IMR-90 (cell line): ENCODE measurements at regions not wholly inside any gene's neighbourhood (a gene's known extent, or its start where the extent isn't known, plus 50 kb on each side); places are given as distances from the start of the nearest gene placed in this dataset.

Experiments
- ATAC-seq: fragments of 200-7000 bp; cut with Tn5 transposase; 2 replicates; pipeline ENCODE4 v1.9.1; 2020; ENCODE audit warnings: low read depth, mild to moderate bottlenecking, moderate library complexity
- BruUV-seq: library from RNA; stranded (reverse); fragments of 400-500 nt; replicated peaks from 2 replicates; lab custom pipeline; 2021; lab: Mats Ljungman, UMichigan
- CTCF ChIA-PET: fragments of 300-600 bp; formaldehyde crosslinking; extraction: SDS; loops from one replicate; lab custom pipeline; 2021; ENCODE audit warnings: antibody characterized with exemption; lab: Yijun Ruan, JAX
- POLR2A ChIA-PET: fragments of 300-600 bp; sonication (Branson Sonifier 250); formaldehyde crosslinking; loops from one replicate; lab custom pipeline; 2022; ENCODE audit warnings: antibody characterized with exemption; ENCODE audit not compliant: unreplicated experiment; lab: Charles Lee
- DNase-seq: peaks from one replicate; pipeline ENCODE4 v3.0.0; 2013
- H2AFZ ChIP-seq: replicated peaks from 2 replicates; pipeline ENCODE3; 2013; ENCODE audit warnings: low read length, mild to moderate bottlenecking; ENCODE audit not compliant: poor library complexity
- H2AK5ac ChIP-seq: 2 replicates; pipeline ENCODE4 v1.6.1; 2013; ENCODE audit warnings: low read depth, low read length, inconsistent platforms
- H2AK9ac ChIP-seq: replicated peaks from 2 replicates; pipeline ENCODE3; 2013; ENCODE audit warnings: mild to moderate bottlenecking, low read depth, low read length, moderate library complexity; ENCODE audit not compliant: poor library complexity
- H2BK120ac ChIP-seq: 2 replicates; pipeline ENCODE4 v1.6.1; 2013; ENCODE audit warnings: low read depth, low read length, inconsistent platforms
- H2BK15ac ChIP-seq: 3 replicates; pipeline ENCODE4 v1.6.1; 2013; ENCODE audit warnings: low read depth, low read length, inconsistent platforms
- H2BK20ac ChIP-seq: 2 replicates; pipeline ENCODE4 v1.6.1; 2013; ENCODE audit warnings: low read depth, mild to moderate bottlenecking, inconsistent platforms, low read length, moderate library complexity
- H2BK5ac ChIP-seq: 2 replicates; pipeline ENCODE4 v1.6.1; 2013; ENCODE audit warnings: mild to moderate bottlenecking, low read depth, low read length, inconsistent platforms; ENCODE audit not compliant: poor library complexity, severe bottlenecking
- H3K14ac ChIP-seq: replicated peaks from 2 replicates; pipeline ENCODE4 v1.6.1; 2013; ENCODE audit warnings: low read depth, low read length, inconsistent platforms
- H3K18ac ChIP-seq: 2 replicates; pipeline ENCODE4 v1.6.1; 2013; ENCODE audit warnings: low read depth, low read length, control low read depth
- H3K23ac ChIP-seq: 2 replicates; pipeline ENCODE4 v1.6.1; 2013; ENCODE audit warnings: low read depth, low read length, inconsistent platforms
- H3K27ac ChIP-seq: 2 replicates; pipeline ENCODE4 v1.5.1; 2013; ENCODE audit warnings: mild to moderate bottlenecking, control low read depth, low read length; ENCODE audit not compliant: insufficient read depth
- H3K27me3 ChIP-seq: 2 replicates; pipeline ENCODE4 v1.6.1; 2013; ENCODE audit warnings: low read length; ENCODE audit not compliant: control insufficient read depth, insufficient read depth
- H3K36me3 ChIP-seq: 2 replicates; pipeline ENCODE4 v1.6.1; 2013; ENCODE audit warnings: low read length, mixed read lengths; ENCODE audit not compliant: control insufficient read depth, insufficient read depth
- H3K4ac ChIP-seq: 2 replicates; pipeline ENCODE4 v1.6.1; 2013; ENCODE audit warnings: low read depth, low read length, inconsistent platforms
- H3K4me1 ChIP-seq: 2 replicates; pipeline ENCODE4 v1.6.1; 2013; ENCODE audit warnings: low read length, mixed read lengths; ENCODE audit not compliant: control insufficient read depth, insufficient read depth
- H3K4me2 ChIP-seq: 2 replicates; pipeline ENCODE4 v1.6.1; 2013; ENCODE audit warnings: low read depth, mild to moderate bottlenecking, control low read depth, low read length, moderate library complexity
- H3K4me3 ChIP-seq: 2 replicates; pipeline ENCODE4 v1.5.1; 2013; ENCODE audit warnings: low read depth, mild to moderate bottlenecking, control low read depth, low read length, moderate library complexity; ENCODE audit not compliant: insufficient read depth
- H3K56ac ChIP-seq: 2 replicates; pipeline ENCODE4 v1.6.1; 2013; ENCODE audit warnings: low read length, inconsistent platforms; ENCODE audit not compliant: insufficient read depth; ENCODE audit errors: extremely low read depth
- H3K79me1 ChIP-seq, 2 experiments: 2 replicates each; pipeline ENCODE4 v1.6.1; 2013; ENCODE audit warnings: low read length in 2 of 2, inconsistent platforms in 1 of 2, low read depth in 1 of 2
- H3K9ac ChIP-seq: 2 replicates; pipeline ENCODE4 v1.6.1; 2013; ENCODE audit warnings: low read depth, low read length, control low read depth
- H3K9me1 ChIP-seq: 2 replicates; pipeline ENCODE4 v1.6.1; 2013; ENCODE audit warnings: low read length, inconsistent platforms; ENCODE audit not compliant: insufficient read depth
- H3K9me3 ChIP-seq: 2 replicates; pipeline ENCODE4 v1.6.1; 2013; ENCODE audit warnings: low read length; ENCODE audit not compliant: control insufficient read depth, insufficient read depth
- H4K20me1 ChIP-seq: 2 replicates; pipeline ENCODE4 v1.6.1; 2013; ENCODE audit warnings: low read length, inconsistent platforms; ENCODE audit not compliant: insufficient read depth
- H4K5ac ChIP-seq: 2 replicates; pipeline ENCODE4 v1.6.1; 2013; ENCODE audit warnings: mild to moderate bottlenecking, low read depth, low read length, control low read depth
- H4K8ac ChIP-seq, 2 experiments: 2 replicates each; pipeline ENCODE4 v1.6.1; 2013; ENCODE audit warnings: low read depth in 2 of 2, low read length in 2 of 2, control low read depth in 1 of 2, inconsistent platforms in 1 of 2
- H4K91ac ChIP-seq: 2 replicates; pipeline ENCODE4 v1.6.1; 2013; ENCODE audit warnings: low read depth, low read length, inconsistent platforms; ENCODE audit not compliant: insufficient read depth
- BHLHE40 ChIP-seq: fragments of 150-350 bp; IDR thresholded peaks from 2 replicates; pipeline ENCODE4 v1.6.1; 2016; ENCODE audit warnings: mild to moderate bottlenecking, low read depth, low read length
- CEBPB ChIP-seq: IDR thresholded peaks from 2 replicates; pipeline ENCODE4 v1.6.1; 2012; ENCODE audit warnings: low read depth, low read length, improper control_type of control experiment
- CHD1 ChIP-seq: IDR thresholded peaks from 2 replicates; pipeline ENCODE4 v1.6.1; 2012; ENCODE audit warnings: low read depth, low read length, improper control_type of control experiment
- CTCF ChIP-seq: conservative IDR thresholded peaks from 2 replicates; pipeline ENCODE4 v1.5.1; 2012; ENCODE audit warnings: mild to moderate bottlenecking, low read depth, low read length, improper control_type of control experiment
- ELK1 ChIP-seq: fragments of 150-350 bp; IDR thresholded peaks from 2 replicates; pipeline ENCODE4 v1.6.1; 2016; ENCODE audit warnings: low read depth, mild to moderate bottlenecking, low read length, moderate library complexity, borderline replicate concordance
- FOS ChIP-seq: fragments of 150-350 bp; IDR thresholded peaks from 2 replicates; pipeline ENCODE4 v1.6.1; 2016; ENCODE audit warnings: low read depth, low read length
- MAFK ChIP-seq: IDR thresholded peaks from 2 replicates; pipeline ENCODE4 v1.6.1; 2012; ENCODE audit warnings: low read depth, low read length, improper control_type of control experiment
- MAZ ChIP-seq: IDR thresholded peaks from 2 replicates; pipeline ENCODE4 v1.6.1; 2012; ENCODE audit warnings: low read depth, mild to moderate bottlenecking, low read length, improper control_type of control experiment, moderate library complexity, borderline replicate concordance
- MXI1 ChIP-seq: IDR thresholded peaks from 2 replicates; pipeline ENCODE4 v1.6.1; 2012; ENCODE audit warnings: low read depth, mild to moderate bottlenecking, low read length, moderate library complexity, borderline replicate concordance
- NFE2L2 ChIP-seq: fragments of 150-350 bp; IDR thresholded peaks from 2 replicates; pipeline ENCODE4 v1.6.1; 2016; ENCODE audit warnings: low read depth, mild to moderate bottlenecking, low read length
- POLR2A ChIP-seq: IDR thresholded peaks from 2 replicates; pipeline ENCODE4 v1.6.1; 2012; ENCODE audit warnings: mild to moderate bottlenecking, low read depth, low read length
- RAD21 ChIP-seq: IDR thresholded peaks from 2 replicates; pipeline ENCODE4 v1.6.1; 2012; ENCODE audit warnings: low read length, improper control_type of control experiment
- RCOR1 ChIP-seq: IDR thresholded peaks from 2 replicates; pipeline ENCODE4 v1.6.1; 2012; ENCODE audit warnings: mild to moderate bottlenecking, low read length, improper control_type of control experiment; ENCODE audit not compliant: insufficient replicate concordance
- RFX5 ChIP-seq: IDR thresholded peaks from 2 replicates; pipeline ENCODE4 v1.8.0; 2012; ENCODE audit warnings: low read depth, mild to moderate bottlenecking, low read length, moderate library complexity
- SMC3 ChIP-seq: fragments of 150-350 bp; IDR thresholded peaks from 2 replicates; pipeline ENCODE4 v1.6.1; 2016; ENCODE audit warnings: low read depth, mild to moderate bottlenecking, antibody characterized with exemption, low read length, moderate library complexity
- USF2 ChIP-seq: fragments of 150-350 bp; IDR thresholded peaks from 2 replicates; pipeline ENCODE4 v1.6.1; 2017; ENCODE audit warnings: mild to moderate bottlenecking, antibody characterized with exemption, low read length, low read depth
- WGBS, 2 experiments: methylation state at CpG; one replicate each; pipeline versions ENCODE4 v1.1.5 to v1.1.7; 2013; ENCODE audit warnings: missing lambda C conversion rate in 2 of 2; ENCODE audit not compliant: insufficient read length in 1 of 2; ENCODE audit errors: extremely low coverage in 2 of 2; 5-methylcytosine and 5-hydroxymethylcytosine counted together
- dilution Hi-C: fragments of 300-500 bp; cut with HindIII; formaldehyde crosslinking; loops from one replicate; pipeline ENCODE4 v1.14.3; 2018; ENCODE audit warnings: low sequenced_read_pairs; ENCODE audit not compliant: unreplicated experiment
- in situ Hi-C: fragments of 300-500 bp; cut with MboI; formaldehyde crosslinking; loops from 3 replicates; pipeline ENCODE4 v1.14.3; 2019; ENCODE audit warnings: low sequenced_read_pairs, inconsistent platforms, mixed read lengths
- intact Hi-C: fragments of 100-400 bp; cut with micrococcal nuclease; formaldehyde crosslinking; loops from 2 replicates; pipeline ENCODE4 v1.10.0; 2022

GRCh38 chr4:32752962-32753361 lies 2032.8 kb downstream of the PCDH7 start:
- H4K5ac ChIP-seq, result no peak overlapping the region
- no peak overlapping the region for H2AK9ac ChIP-seq
- H2AFZ ChIP-seq, result no peak overlapping the region
- H2BK120ac ChIP-seq, result no peak overlapping the region
- no peaks in the 10 kb centered on the region for H3K79me1 ChIP-seq
- H3K23ac ChIP-seq, result no peak overlapping the region
- dilution Hi-C loops, result no loop called here
- no peak for DNase-seq
- H3K18ac ChIP-seq, result no peak overlapping the region
- H3K9me1 ChIP-seq, result no peaks in the 10 kb centered on the region
- no peak overlapping the region for H2BK20ac ChIP-seq
- H3K4me3 ChIP-seq, result no peak overlapping the region
- intact Hi-C loops, result no loop called here
- no peak overlapping the region for H4K8ac ChIP-seq
- H3K27ac ChIP-seq, result no peak overlapping the region
- POLR2A ChIA-PET, result no interaction called here
- no peak overlapping the region for H4K91ac ChIP-seq
- no peaks in the 10 kb centered on the region for H3K4me1 ChIP-seq
- CTCF ChIA-PET, result no interaction called here
- H2BK5ac ChIP-seq, result no peak overlapping the region
- no peak overlapping the region for H3K56ac ChIP-seq
- H3K36me3 ChIP-seq, result no peaks in the 10 kb centered on the region
- ATAC-seq, result no peak
- BruUV-seq, result no TSS peak
- no peak overlapping the region for H3K4ac ChIP-seq
- peaks cover 8% of the 10 kb centered on the region for H3K9me3 ChIP-seq
- TF ChIP-seq FOS (no peak), CTCF (no peak), POLR2A (no peak), RFX5 (no peak), RCOR1 (no peak), MXI1 (no peak), MAZ (no peak), NFE2L2 (no peak), CEBPB (no peak), RAD21 (no peak), SMC3 (no peak), MAFK (no peak), BHLHE40 (no peak), CHD1 (no peak), USF2 (no peak), ELK1 (no peak)
- no peak overlapping the region for H3K9ac ChIP-seq
- no peaks in the 10 kb centered on the region for H4K20me1 ChIP-seq
- WGBS, 2 experiments, result 80% methylated on average over 2 of the region's 4 CpGs; no CpG with 5 or more reads in 1 of the 2 experiments
- no peak overlapping the region for H3K14ac ChIP-seq
- no peak overlapping the region for H3K4me2 ChIP-seq
- in situ Hi-C loops, result no loop called here
- H2AK5ac ChIP-seq, result no peak overlapping the region
- H2BK15ac ChIP-seq, result no peak overlapping the region
- no peaks in the 10 kb centered on the region for H3K27me3 ChIP-seq
